Caco-2 (cell line): ENCODE measurements at regions not wholly inside any gene's neighbourhood (a gene's known extent, or its start where the extent isn't known, plus 50 kb on each side); places are given as distances from the start of the nearest gene placed in this dataset.

Experiments
- BruUV-seq: library from RNA; stranded (reverse); fragments of 400-500 nt; replicated peaks from 2 replicates; lab custom pipeline; 2021; lab: Mats Ljungman, UMichigan
- CTCF ChIA-PET: fragments of 300-600 bp; sonication (Branson Sonifier 250); formaldehyde crosslinking; loops from one replicate; lab custom pipeline; 2022; ENCODE audit warnings: antibody characterized with exemption; lab: Charles Lee
- POLR2A ChIA-PET: fragments of 300-600 bp; sonication (Branson Sonifier 250); formaldehyde crosslinking; loops from one replicate; lab custom pipeline; 2022; ENCODE audit warnings: antibody characterized with exemption; lab: Charles Lee
- DNase-seq, 2 experiments: peaks; one replicate each; pipeline versions ENCODE4 v3.0.0 to v3.0.0-alpha.2; 2020 to 2022
- H3K27me3 ChIP-seq: replicated peaks from 2 replicates; pipeline ENCODE4 v1.6.0; 2011; ENCODE audit warnings: low read length; ENCODE audit not compliant: control insufficient read depth, insufficient read depth
- H3K36me3 ChIP-seq: 2 replicates; pipeline ENCODE4 v1.5.1; 2011; ENCODE audit warnings: low read length; ENCODE audit not compliant: control insufficient read depth, insufficient read depth
- H3K4me1 ChIP-seq: fragments of 250-450 bp; sonication (Bioruptor Pico); 2 replicates; pipeline ENCODE4 v1.5.1; 2020; ENCODE audit warnings: mild to moderate bottlenecking
- H3K4me3 ChIP-seq: 2 replicates; pipeline ENCODE4 v1.5.1; 2011; ENCODE audit warnings: low read depth, mild to moderate bottlenecking, control low read depth, low read length
- H3K9me3 ChIP-seq: fragments of 250-450 bp; sonication (Bioruptor Pico); 2 replicates; pipeline ENCODE4 v1.5.1; 2020; ENCODE audit warnings: mild to moderate bottlenecking, moderate library complexity
- H3K27ac Mint-ChIP-seq: one replicate; pipeline ENCODE4 v1.8.0; 2022; ENCODE audit warnings: mixed read lengths; ENCODE audit not compliant: unreplicated experiment
- H3K27me3 Mint-ChIP-seq: one replicate; pipeline ENCODE4 v1.8.0; 2022; ENCODE audit warnings: mixed read lengths; ENCODE audit not compliant: insufficient read depth, unreplicated experiment
- H3K36me3 Mint-ChIP-seq: one replicate; pipeline ENCODE4 v1.8.0; 2022; ENCODE audit warnings: mild to moderate bottlenecking, mixed read lengths; ENCODE audit not compliant: insufficient read depth, unreplicated experiment
- H3K4me1 Mint-ChIP-seq: one replicate; pipeline ENCODE4 v1.8.0; 2022; ENCODE audit warnings: low read depth, mixed read lengths; ENCODE audit not compliant: unreplicated experiment
- H3K4me3 Mint-ChIP-seq: one replicate; pipeline ENCODE4 v1.8.0; 2022; ENCODE audit warnings: mild to moderate bottlenecking, moderate library complexity, mixed read lengths; ENCODE audit not compliant: unreplicated experiment
- H3K9me3 Mint-ChIP-seq: one replicate; pipeline ENCODE4 v1.8.0; 2022; ENCODE audit warnings: mixed read lengths; ENCODE audit not compliant: unreplicated experiment
- intact Hi-C: fragments of 100-400 bp; cut with micrococcal nuclease; formaldehyde crosslinking; loops from one replicate; pipeline ENCODE4 v1.10.0; 2022; ENCODE audit not compliant: unreplicated experiment
- TF ChIP-seq, protein P1 (sequence below), 2 experiments: fragments of 200-600 bp in 1 of 2; IDR thresholded peaks; 1 replicate in 1 of 2; 2 replicates in 1 of 2; pipeline versions ENCODE4 v1.5.1 to v1.8.0; 2011 to 2022; ENCODE audit warnings: antibody characterized with exemption in 1 of 2, control low read depth in 1 of 2, inconsistent platforms in 1 of 2, low read depth in 1 of 2, low read length in 1 of 2, mild to moderate bottlenecking in 1 of 2, moderate library complexity in 1 of 2; ENCODE audit not compliant: insufficient read depth in 1 of 2, severe bottlenecking in 1 of 2, unreplicated experiment in 1 of 2

DNA sequence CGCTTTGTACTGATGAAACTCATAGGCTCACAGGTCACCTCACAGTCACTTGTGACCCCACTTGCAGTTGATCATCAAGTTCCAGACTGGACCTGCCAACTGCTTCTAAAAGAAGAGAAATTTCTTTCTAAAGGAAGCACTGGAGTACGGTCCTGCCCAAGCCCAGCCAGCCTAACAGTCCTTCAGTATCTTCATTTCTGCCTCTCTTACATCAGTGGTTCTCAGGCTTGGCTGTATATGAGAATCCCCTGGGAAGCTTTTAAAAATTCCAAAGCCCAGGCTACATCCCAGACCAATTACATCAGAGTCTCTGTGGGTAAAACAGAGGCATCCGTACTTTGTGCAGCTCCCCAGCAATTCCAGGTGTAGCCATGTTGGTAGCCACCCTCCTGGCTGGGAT lies 282.1 kb downstream of the NFIB start:
- H3K4me3 ChIP-seq: no peak overlapping the region
- H3K4me1 ChIP-seq: no peaks in the 10 kb centered on the region
- H3K9me3 ChIP-seq: no peaks in the 10 kb centered on the region
- H3K9me3 Mint-ChIP-seq: no peaks in the 10 kb centered on the region
- H3K4me3 Mint-ChIP-seq: no peak overlapping the region
- H3K36me3 ChIP-seq: no peaks in the 10 kb centered on the region
- no peaks in the 10 kb centered on the region for H3K4me1 Mint-ChIP-seq
- H3K27ac Mint-ChIP-seq: no peak overlapping the region
- H3K36me3 Mint-ChIP-seq: no peaks in the 10 kb centered on the region
- BruUV-seq: no TSS peak
- ChIA-PET POLR2A (no interaction called here), CTCF (no interaction called here)
- H3K27me3 ChIP-seq: no peaks in the 10 kb centered on the region
- no peaks in the 10 kb centered on the region for H3K27me3 Mint-ChIP-seq
- DNase-seq: no peak
- intact Hi-C loops: no loop called here
- TF ChIP-seq, protein P1, sequence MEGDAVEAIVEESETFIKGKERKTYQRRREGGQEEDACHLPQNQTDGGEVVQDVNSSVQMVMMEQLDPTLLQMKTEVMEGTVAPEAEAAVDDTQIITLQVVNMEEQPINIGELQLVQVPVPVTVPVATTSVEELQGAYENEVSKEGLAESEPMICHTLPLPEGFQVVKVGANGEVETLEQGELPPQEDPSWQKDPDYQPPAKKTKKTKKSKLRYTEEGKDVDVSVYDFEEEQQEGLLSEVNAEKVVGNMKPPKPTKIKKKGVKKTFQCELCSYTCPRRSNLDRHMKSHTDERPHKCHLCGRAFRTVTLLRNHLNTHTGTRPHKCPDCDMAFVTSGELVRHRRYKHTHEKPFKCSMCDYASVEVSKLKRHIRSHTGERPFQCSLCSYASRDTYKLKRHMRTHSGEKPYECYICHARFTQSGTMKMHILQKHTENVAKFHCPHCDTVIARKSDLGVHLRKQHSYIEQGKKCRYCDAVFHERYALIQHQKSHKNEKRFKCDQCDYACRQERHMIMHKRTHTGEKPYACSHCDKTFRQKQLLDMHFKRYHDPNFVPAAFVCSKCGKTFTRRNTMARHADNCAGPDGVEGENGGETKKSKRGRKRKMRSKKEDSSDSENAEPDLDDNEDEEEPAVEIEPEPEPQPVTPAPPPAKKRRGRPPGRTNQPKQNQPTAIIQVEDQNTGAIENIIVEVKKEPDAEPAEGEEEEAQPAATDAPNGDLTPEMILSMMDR (IDR thresholded peaks at IDR 0.05; ENCODE audit: insufficient read depth in 1 of 2, low read depth in 1 of 2, low read length in 1 of 2, severe bottlenecking in 1 of 2, unreplicated experiment in 1 of 2): no peak

DNA sequence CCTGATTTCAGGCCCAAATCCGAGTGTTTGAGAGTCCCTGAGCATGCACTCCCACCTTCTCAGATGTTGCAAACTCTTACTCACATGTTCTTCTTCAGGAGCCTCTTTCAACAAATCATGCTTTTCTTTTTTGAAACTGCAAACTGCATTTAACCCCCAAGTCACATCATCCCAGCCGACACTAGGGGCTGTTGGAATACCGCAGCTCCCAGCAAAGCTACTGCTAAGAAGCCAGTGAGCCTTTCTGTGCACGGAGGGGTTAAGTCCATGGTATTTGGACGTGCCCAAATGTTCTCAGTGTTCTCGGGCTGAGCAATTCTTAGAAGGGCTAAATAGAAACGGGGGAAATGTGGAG lies 282.9 kb downstream of the NFIB start:
- H3K4me3 ChIP-seq: no peak overlapping the region
- intact Hi-C loops: no loop called here
- H3K36me3 ChIP-seq: no peaks in the 10 kb centered on the region
- POLR2A ChIA-PET: no interaction called here
- no peaks in the 10 kb centered on the region for H3K9me3 ChIP-seq
- TF ChIP-seq, protein P1 (IDR thresholded peaks at IDR 0.05; ENCODE audit: insufficient read depth in 1 of 2, low read depth in 1 of 2, low read length in 1 of 2, severe bottlenecking in 1 of 2, unreplicated experiment in 1 of 2): no peak
- H3K27ac Mint-ChIP-seq: no peak overlapping the region
- H3K27me3 Mint-ChIP-seq: no peaks in the 10 kb centered on the region
- BruUV-seq: no TSS peak
- CTCF ChIA-PET: no interaction called here
- H3K4me3 Mint-ChIP-seq: no peak overlapping the region
- no peak for DNase-seq
- H3K4me1 Mint-ChIP-seq: no peaks in the 10 kb centered on the region
- H3K4me1 ChIP-seq: no peaks in the 10 kb centered on the region
- no peaks in the 10 kb centered on the region for H3K36me3 Mint-ChIP-seq
- H3K27me3 ChIP-seq: no peaks in the 10 kb centered on the region
- H3K9me3 Mint-ChIP-seq: no peaks in the 10 kb centered on the region

DNA sequence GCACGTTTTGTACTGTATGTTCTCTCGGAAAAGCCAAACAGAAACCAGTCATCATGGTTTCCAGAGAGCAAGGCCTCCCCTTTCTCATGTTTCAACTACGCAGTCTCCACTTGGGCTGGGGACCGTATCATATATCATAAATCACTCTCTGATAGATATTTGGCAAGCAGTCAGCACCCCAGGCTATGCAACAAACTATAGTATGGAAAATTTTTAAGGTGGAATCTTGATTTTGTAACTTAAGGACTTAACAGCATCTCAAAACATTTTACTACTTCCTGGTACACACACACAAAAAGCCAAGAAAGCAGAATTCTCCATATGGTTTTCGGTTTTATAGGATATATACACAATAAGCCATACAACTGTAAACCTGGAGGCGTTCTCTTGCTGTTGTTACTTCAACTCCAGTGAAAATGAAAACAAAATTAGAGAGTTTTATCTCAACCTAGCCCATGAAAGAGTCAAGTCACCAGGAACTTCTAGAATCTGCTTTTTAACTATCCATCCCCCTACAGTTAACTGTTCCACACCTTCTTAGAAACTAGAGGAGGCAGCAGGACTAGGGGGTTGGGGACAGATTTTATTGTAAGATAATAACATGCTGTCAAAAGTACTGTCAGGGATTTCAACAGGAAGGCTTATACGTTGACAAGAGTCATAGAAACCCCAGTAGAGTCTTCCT lies 283.4 kb downstream of the NFIB start:
- no peak for DNase-seq

More for the DNA sequence above, 283.4 kb downstream of the NFIB start:
- H3K4me1 ChIP-seq: no peaks in the 10 kb centered on the region
- Mint-ChIP-seq H3K9me3 (no peaks in the 10 kb centered on the region), H3K4me3 (no peak overlapping the region), H3K27me3 (no peaks in the 10 kb centered on the region), H3K36me3 (no peaks in the 10 kb centered on the region), H3K27ac (no peak overlapping the region), H3K4me1 (no peaks in the 10 kb centered on the region)
- H3K4me3 ChIP-seq: no peak overlapping the region
- no TSS peak for BruUV-seq
- H3K27me3 ChIP-seq: no peaks in the 10 kb centered on the region
- ChIA-PET POLR2A (no interaction called here), CTCF (no interaction called here)
- TF ChIP-seq, protein P1 (IDR thresholded peaks at IDR 0.05; ENCODE audit: insufficient read depth in 1 of 2, low read depth in 1 of 2, low read length in 1 of 2, severe bottlenecking in 1 of 2, unreplicated experiment in 1 of 2): no peak
- intact Hi-C loops: no loop called here
- no peaks in the 10 kb centered on the region for H3K9me3 ChIP-seq
- H3K36me3 ChIP-seq: no peaks in the 10 kb centered on the region
